Parathyroid adenoma (tissue), 2 donors: ENCODE measurements at regions not wholly inside any gene's neighbourhood (a gene's known extent, or its start where the extent isn't known, plus 50 kb on each side); places are given as distances from the start of the nearest gene placed in this dataset.

Experiments used
- H2AFZ ChIP-seq: fragments of 300-600 bp; sonication (generic); one replicate; pipeline ENCODE4 v1.7.0; 2017; ENCODE audit warnings: antibody characterized with exemption, mild to moderate bottlenecking
- H3K27ac ChIP-seq: fragments of 300-600 bp; sonication (generic); one replicate; pipeline ENCODE4 v1.7.0; 2017
- H3K27me3 ChIP-seq: fragments of 300-600 bp; sonication (generic); one replicate; pipeline ENCODE4 v1.7.0; 2017; ENCODE audit warnings: low read length; ENCODE audit not compliant: control insufficient read depth, insufficient read depth
- H3K36me3 ChIP-seq: fragments of 300-600 bp; sonication (generic); one replicate; pipeline ENCODE4 v1.7.0; 2017; ENCODE audit warnings: low read length; ENCODE audit not compliant: control insufficient read depth, insufficient read depth
- H3K4me1 ChIP-seq: fragments of 300-600 bp; sonication (generic); one replicate; pipeline ENCODE4 v1.7.0; 2017; ENCODE audit warnings: control low read depth
- H3K4me2 ChIP-seq: fragments of 300-600 bp; sonication (generic); one replicate; pipeline ENCODE4 v1.7.0; 2017; ENCODE audit warnings: low read length
- H3K4me3 ChIP-seq: fragments of 300-600 bp; sonication (generic); one replicate; pipeline ENCODE4 v1.7.0; 2017; ENCODE audit warnings: low read depth, low read length
- H3K79me2 ChIP-seq: fragments of 300-600 bp; sonication (generic); one replicate; pipeline ENCODE4 v1.7.0; 2017; ENCODE audit warnings: control low read depth
- H3K9ac ChIP-seq: fragments of 300-600 bp; sonication (generic); one replicate; pipeline ENCODE4 v1.7.0; 2017; ENCODE audit warnings: mild to moderate bottlenecking
- H3K9me3 ChIP-seq: fragments of 300-600 bp; sonication (generic); one replicate; pipeline ENCODE4 v1.7.0; 2017; ENCODE audit warnings: low read length; ENCODE audit not compliant: control insufficient read depth
- CTCF ChIP-seq: fragments of 300-600 bp; sonication (generic); IDR thresholded peaks from one replicate; pipeline ENCODE4 v1.7.0; 2017; ENCODE audit warnings: antibody characterized with exemption, mild to moderate bottlenecking
- donor health status: primary hyperparathyroidism.

- Histone ChIP-seq H3K27ac (no peak overlapping the region), H3K9ac (no peak overlapping the region), H3K4me3 (no peak overlapping the region), H3K27me3 (no peaks in the 10 kb centered on the region), H3K79me2 (no peaks in the 10 kb centered on the region), H2AFZ (peak overlapping the region; percentile 54), H3K9me3 (no peaks in the 10 kb centered on the region), H3K4me2 (no peak overlapping the region), H3K36me3 (no peaks in the 10 kb centered on the region), H3K4me1 (no peaks in the 10 kb centered on the region)
- no peak for TF ChIP-seq CTCF
These were observed 224.4 kb downstream of the OGFRL1 start for GRCh38 chr6:71513036-71513435.

- Histone ChIP-seq H3K79me2 (no peaks in the 10 kb centered on the region), H3K9me3 (no peaks in the 10 kb centered on the region), H3K4me1 (no peaks in the 10 kb centered on the region), H3K9ac (no peak overlapping the region), H2AFZ (no peak overlapping the region), H3K27ac (no peak overlapping the region), H3K36me3 (no peaks in the 10 kb centered on the region), H3K4me2 (no peak overlapping the region), H3K4me3 (no peak overlapping the region), H3K27me3 (no peaks in the 10 kb centered on the region)
- TF ChIP-seq CTCF = no peak
These were observed 234.9 kb downstream of the OGFRL1 start for GRCh38 chr6:71523548-71523947.

DNA sequence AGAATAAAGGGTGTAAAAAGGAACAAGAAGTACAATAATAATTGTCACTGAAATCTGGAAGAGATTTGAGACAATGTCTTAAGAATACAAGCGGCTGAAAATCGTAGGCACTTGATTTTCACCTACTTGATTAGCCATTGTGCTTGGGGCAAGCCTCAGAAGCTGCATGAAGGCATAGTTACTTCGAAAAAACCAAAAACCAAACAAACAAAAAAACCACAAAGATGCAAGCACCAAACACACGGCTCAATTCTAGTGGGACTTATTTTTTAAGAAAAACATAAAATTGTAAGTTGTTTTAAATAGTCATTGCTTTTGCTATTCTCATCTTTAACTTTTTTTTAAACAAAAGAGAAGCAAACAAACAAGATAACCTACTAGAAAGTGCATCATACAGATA is 235.6 kb downstream of the OGFRL1 start:
- Histone ChIP-seq H3K9me3 (no peaks in the 10 kb centered on the region), H3K27ac (no peak overlapping the region), H3K4me1 (no peaks in the 10 kb centered on the region), H3K27me3 (no peaks in the 10 kb centered on the region), H3K79me2 (no peaks in the 10 kb centered on the region), H3K4me2 (no peak overlapping the region), H2AFZ (no peak overlapping the region), H3K4me3 (no peak overlapping the region), H3K9ac (no peak overlapping the region), H3K36me3 (no peaks in the 10 kb centered on the region)
- TF ChIP-seq CTCF = no peak

GRCh38 chr6:71527886-71528285 is 239.3 kb downstream of the OGFRL1 start:
- H3K4me3 ChIP-seq = no peak overlapping the region

More at GRCh38 chr6:71527886-71528285, 239.3 kb downstream of the OGFRL1 start:
- Histone ChIP-seq H3K36me3 (no peaks in the 10 kb centered on the region), H3K9ac (no peak overlapping the region), H3K4me2 (no peak overlapping the region), H3K4me1 (no peaks in the 10 kb centered on the region), H3K27ac (no peak overlapping the region), H3K9me3 (no peaks in the 10 kb centered on the region), H3K27me3 (no peaks in the 10 kb centered on the region), H2AFZ (no peak overlapping the region), H3K79me2 (no peaks in the 10 kb centered on the region)
- no peak for TF ChIP-seq CTCF
